Astrocyte (in vitro differentiated cells and primary cell): ENCODE measurements at regions not wholly inside any gene's neighbourhood (a gene's known extent, or its start where the extent isn't known, plus 50 kb on each side); places are given as distances from the start of the nearest gene placed in this dataset.
A peak's percentile ranks its signal among the peaks of the same experiment; 100 is the strongest.

Experiments
- DNase-seq: peaks from one replicate; pipeline ENCODE4 v3.0.0-alpha.2; 2010; ENCODE audit warnings: low read depth
- FAIRE-seq: peaks from 2 replicates; lab custom pipeline; 2011; peaks lifted over from hg19 to GRCh38; lab: Jason Lieb, UNC
- H2AFZ ChIP-seq: 2 replicates; pipeline ENCODE4 v1.6.0; 2012; ENCODE audit warnings: low read depth, low read length, inconsistent platforms
- H3K27ac ChIP-seq: 2 replicates; pipeline ENCODE4 v1.5.1; 2011; ENCODE audit warnings: low read depth, low read length, inconsistent platforms
- H3K27me3 ChIP-seq: 2 replicates; pipeline ENCODE4 v1.6.0; 2011; ENCODE audit warnings: low read length, inconsistent platforms; ENCODE audit not compliant: insufficient read depth
- H3K36me3 ChIP-seq: 2 replicates; pipeline ENCODE4 v1.5.1; 2011; ENCODE audit warnings: low read length, inconsistent platforms; ENCODE audit not compliant: insufficient read depth
- H3K4me1 ChIP-seq: 2 replicates; pipeline ENCODE4 v1.5.1; 2011; ENCODE audit warnings: low read length, inconsistent platforms; ENCODE audit not compliant: insufficient read depth
- H3K4me2 ChIP-seq: 2 replicates; pipeline ENCODE4 v1.6.0; 2012; ENCODE audit warnings: low read length, inconsistent platforms
- H3K4me3 ChIP-seq: 2 replicates; pipeline ENCODE4 v1.5.1; 2011; ENCODE audit warnings: low read depth, mild to moderate bottlenecking, low read length, inconsistent platforms; ENCODE audit not compliant: insufficient read depth
- H3K79me2 ChIP-seq: 2 replicates; pipeline ENCODE4 v1.6.0; 2012; ENCODE audit warnings: mild to moderate bottlenecking, low read length, inconsistent platforms; ENCODE audit not compliant: insufficient read depth
- H3K9ac ChIP-seq: 2 replicates; pipeline ENCODE4 v1.6.0; 2012; ENCODE audit warnings: mild to moderate bottlenecking, low read length, inconsistent platforms
- H3K9me3 ChIP-seq: 2 replicates; pipeline ENCODE4 v1.5.1; 2012; ENCODE audit warnings: low read depth, mild to moderate bottlenecking, low read length, inconsistent platforms; ENCODE audit not compliant: insufficient read depth
- H4K20me1 ChIP-seq: 2 replicates; pipeline ENCODE4 v1.6.0; 2012; ENCODE audit warnings: low read length, inconsistent platforms; ENCODE audit not compliant: insufficient read depth
- H3K27ac Mint-ChIP-seq: one replicate; pipeline ENCODE4 v1.8.0; 2021; ENCODE audit warnings: mild to moderate bottlenecking, mixed read lengths; ENCODE audit not compliant: unreplicated experiment
- H3K27me3 Mint-ChIP-seq: one replicate; pipeline ENCODE4 v1.8.0; 2021; ENCODE audit warnings: low read depth, mixed read lengths; ENCODE audit not compliant: unreplicated experiment
- H3K36me3 Mint-ChIP-seq: one replicate; pipeline ENCODE4 v1.8.0; 2021; ENCODE audit warnings: low read depth, mixed read lengths; ENCODE audit not compliant: unreplicated experiment
- H3K4me1 Mint-ChIP-seq: one replicate; pipeline ENCODE4 v1.8.0; 2021; ENCODE audit warnings: low read depth, mixed read lengths; ENCODE audit not compliant: unreplicated experiment
- H3K4me3 Mint-ChIP-seq: one replicate; pipeline ENCODE4 v1.8.0; 2021; ENCODE audit warnings: mild to moderate bottlenecking, moderate library complexity, mixed read lengths; ENCODE audit not compliant: unreplicated experiment
- H3K9me3 Mint-ChIP-seq: one replicate; pipeline ENCODE4 v1.8.0; 2021; ENCODE audit warnings: mild to moderate bottlenecking, mixed read lengths; ENCODE audit not compliant: unreplicated experiment
- CTCF ChIP-seq: IDR thresholded peaks from 2 replicates; pipeline ENCODE4 v1.5.1; 2011; ENCODE audit warnings: low read depth, mild to moderate bottlenecking, inconsistent platforms, low read length, moderate library complexity; ENCODE audit not compliant: insufficient read depth
- EZH2 ChIP-seq: IDR thresholded peaks from 2 replicates; pipeline ENCODE4 v1.6.1; 2012; ENCODE audit warnings: mild to moderate bottlenecking, low read length, inconsistent platforms; ENCODE audit not compliant: insufficient read depth

DNA sequence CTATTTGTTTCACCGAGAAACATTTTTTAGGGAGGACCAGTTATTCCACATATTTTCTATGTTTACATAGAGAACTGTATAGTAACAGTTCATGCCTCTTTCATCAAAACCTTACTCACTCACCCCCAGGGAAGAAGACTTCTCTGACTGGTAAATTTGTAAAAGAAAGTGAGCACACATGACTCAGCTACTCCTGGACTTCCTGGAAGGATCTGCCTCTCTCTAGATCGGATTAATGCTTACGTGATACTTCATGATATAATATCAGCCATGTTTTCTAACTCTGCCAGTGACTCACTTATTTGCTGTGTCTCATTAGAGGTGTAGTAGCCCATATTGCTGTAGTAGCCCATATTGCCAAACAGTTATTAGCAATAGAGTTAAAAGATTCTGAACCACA is 494.3 kb upstream of the ATXN7L3B start:
- Histone ChIP-seq H3K4me2 (peak overlapping the region; percentile 31), H3K9ac (peak overlapping the region; percentile 48), H3K4me3 (no peak overlapping the region), H2AFZ (peak overlapping the region; percentile 44), H3K27ac (peak overlapping the region; percentile 57), H3K9me3 (no peaks in the 10 kb centered on the region), H3K79me2 (no peaks in the 10 kb centered on the region), H4K20me1 (no peaks in the 10 kb centered on the region), H3K4me1 (no peaks in the 10 kb centered on the region), H3K27me3 (no peaks in the 10 kb centered on the region), H3K36me3 (no peaks in the 10 kb centered on the region)
- Mint-ChIP-seq H3K27me3 (no peaks in the 10 kb centered on the region), H3K36me3 (no peaks in the 10 kb centered on the region), H3K27ac (peak overlapping the region; percentile 59), H3K9me3 (no peaks in the 10 kb centered on the region), H3K4me1 (no peaks in the 10 kb centered on the region), H3K4me3 (no peak overlapping the region)
- DNase-seq (peak; percentile 76), FAIRE-seq (no peak)
- TF ChIP-seq CTCF (no peak), EZH2 (no peak)

DNA sequence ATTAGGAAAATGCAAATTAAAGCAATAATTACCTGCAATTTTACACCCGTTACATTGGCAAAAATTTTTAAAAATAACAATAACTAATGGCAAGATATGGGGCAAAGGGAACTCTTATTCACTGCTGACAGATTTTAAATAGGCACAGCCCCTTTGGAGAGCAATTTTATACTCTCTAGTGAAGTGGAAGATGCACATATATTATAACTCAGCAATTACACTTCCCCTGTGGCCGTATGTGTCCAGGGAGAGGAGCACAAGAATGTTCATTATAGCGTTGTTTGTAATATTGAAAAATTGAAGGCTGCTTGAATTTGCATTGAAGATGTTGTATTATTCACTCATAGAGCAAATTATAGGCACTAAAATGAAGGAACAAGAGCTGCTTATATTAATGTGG is 488.3 kb upstream of the ATXN7L3B start:
- no peak overlapping the region for H3K4me3 ChIP-seq
- Mint-ChIP-seq H3K27me3 (no peaks in the 10 kb centered on the region), H3K4me1 (no peaks in the 10 kb centered on the region), H3K27ac (no peak overlapping the region), H3K36me3 (no peaks in the 10 kb centered on the region), H3K9me3 (peaks cover 3% of the 10 kb centered on the region), H3K4me3 (no peak overlapping the region)
- no peaks in the 10 kb centered on the region for H3K4me1 ChIP-seq
- FAIRE-seq (no peak), DNase-seq (no peak)
- no peak overlapping the region for H3K9ac ChIP-seq
- no peaks in the 10 kb centered on the region for H3K27me3 ChIP-seq
- H3K4me2 ChIP-seq: no peak overlapping the region
- no peak overlapping the region for H2AFZ ChIP-seq
- no peaks in the 10 kb centered on the region for H4K20me1 ChIP-seq
- no peaks in the 10 kb centered on the region for H3K9me3 ChIP-seq
- TF ChIP-seq CTCF (no peak), EZH2 (no peak)
- no peaks in the 10 kb centered on the region for H3K79me2 ChIP-seq
- H3K27ac ChIP-seq: no peak overlapping the region
- H3K36me3 ChIP-seq: no peaks in the 10 kb centered on the region

- peaks cover 3% of the 10 kb centered on the region for H3K9me3 Mint-ChIP-seq
- H3K4me3 Mint-ChIP-seq: no peak overlapping the region
- no peaks in the 10 kb centered on the region for H3K4me1 Mint-ChIP-seq
- Histone ChIP-seq H4K20me1 (no peaks in the 10 kb centered on the region), H3K4me2 (no peak overlapping the region), H3K36me3 (no peaks in the 10 kb centered on the region), H2AFZ (no peak overlapping the region), H3K4me3 (no peak overlapping the region), H3K4me1 (no peaks in the 10 kb centered on the region), H3K79me2 (no peaks in the 10 kb centered on the region), H3K9ac (no peak overlapping the region), H3K27ac (no peak overlapping the region), H3K27me3 (no peaks in the 10 kb centered on the region), H3K9me3 (no peaks in the 10 kb centered on the region)
- no peaks in the 10 kb centered on the region for H3K27me3 Mint-ChIP-seq
- DNase-seq (no peak), FAIRE-seq (no peak)
- no peaks in the 10 kb centered on the region for H3K36me3 Mint-ChIP-seq
- TF ChIP-seq EZH2: no peak
- TF ChIP-seq CTCF: no peak
- H3K27ac Mint-ChIP-seq: no peak overlapping the region
Observed at GRCh38 chr12:74051848-74052247, 485.8 kb upstream of the ATXN7L3B start.
